K562 (cell line): ENCODE measurements at regions not wholly inside any gene's neighbourhood (a gene's known extent, or its start where the extent isn't known, plus 50 kb on each side); places are given as distances from the start of the nearest gene placed in this dataset.

Experiments used
- ATAC-seq: fragments of 200-7000 bp; cut with Tn5 transposase; 3 replicates; pipeline ENCODE4 v1.9.1; 2020; ENCODE audit warnings: moderate library complexity
- BruUV-seq: library from RNA; stranded (reverse); fragments of 400-500 nt; replicated peaks from 2 replicates; lab custom pipeline; 2021; lab: Mats Ljungman, UMichigan
- CTCF ChIA-PET: fragments of 300-600 bp; formaldehyde crosslinking; extraction: SDS; loops from one replicate; lab custom pipeline; 2021; ENCODE audit warnings: low intra/inter-chr PET ratio; lab: Yijun Ruan, JAX
- POLR2A ChIA-PET: fragments of 300-600, 350-650 bp; sonication (Branson Sonifier 250); formaldehyde crosslinking; extraction: SDS; loops from one replicate; lab custom pipeline; 2021; ENCODE audit warnings: antibody characterized with exemption, inconsistent platforms; lab: Yijun Ruan, JAX
- DNase-seq, 4 experiments: peaks; one replicate each; pipeline versions ENCODE4 v3.0.0 to v3.0.0-alpha.2; 2011 to 2018; ENCODE audit warnings: low spot score in 3 of 4, mixed read lengths in 3 of 4; ENCODE audit errors: extremely low read depth in 1 of 4
- FAIRE-seq: peaks from 2 replicates; lab custom pipeline; 2011; peaks lifted over from hg19 to GRCh38; lab: Jason Lieb, UNC
- H2AFZ ChIP-seq: 2 replicates; pipeline ENCODE4 v1.6.0; 2011; ENCODE audit warnings: low read depth, low read length, control low read depth, inconsistent platforms
- H3K27ac ChIP-seq: fragments of 200-600 bp; 3 replicates; pipeline ENCODE4 v1.8.0; 2011; ENCODE audit warnings: low read depth, mild to moderate bottlenecking, control low read depth, inconsistent platforms, low read length, moderate library complexity, mixed read lengths; ENCODE audit errors: extremely low read depth
- H3K27me3 ChIP-seq, 2 experiments: fragments of 300-600 bp in 1 of 2; 2 replicates in 1 of 2; 3 replicates in 1 of 2; pipeline versions ENCODE4 v1.6.0 to v1.8.0; 2011; ENCODE audit warnings: inconsistent platforms in 2 of 2, low read length in 2 of 2, mild to moderate bottlenecking in 1 of 2, mixed read lengths in 1 of 2, moderate library complexity in 1 of 2; ENCODE audit not compliant: control insufficient read depth in 2 of 2, insufficient read depth in 2 of 2
- H3K36me3 ChIP-seq: fragments of 300-600 bp; 3 replicates; pipeline ENCODE4 v1.8.0; 2011; ENCODE audit warnings: mild to moderate bottlenecking, low read length, inconsistent platforms; ENCODE audit not compliant: control insufficient read depth, insufficient read depth
- H3K4me1 ChIP-seq, 2 experiments: fragments of 200-600 bp in 1 of 2; replicated peaks in 1 of 2; 2 replicates in 1 of 2; 3 replicates in 1 of 2; pipeline versions ENCODE4 v1.5.1 to v1.8.0; 2011; ENCODE audit warnings: inconsistent platforms in 2 of 2, low read length in 2 of 2, mild to moderate bottlenecking in 1 of 2, mixed read lengths in 1 of 2, moderate library complexity in 1 of 2; ENCODE audit not compliant: control insufficient read depth in 2 of 2, insufficient read depth in 2 of 2
- H3K4me2 ChIP-seq: 2 replicates; pipeline ENCODE4 v1.6.1; 2011; ENCODE audit warnings: low read length, control low read depth, inconsistent platforms, mixed read lengths; ENCODE audit not compliant: insufficient read depth
- H3K4me3 ChIP-seq: fragments of 200-600 bp; sonication (generic), shearing (Covaris generic); 2 replicates; pipeline ENCODE4 v1.5.1; 2016; ENCODE audit warnings: control low read depth, inconsistent platforms
- H3K79me2 ChIP-seq: fragments of 200-600 bp; 3 replicates; pipeline ENCODE4 v1.8.0; 2011; ENCODE audit warnings: low read length, inconsistent platforms; ENCODE audit not compliant: control insufficient read depth, insufficient read depth
- H3K9ac ChIP-seq, 2 experiments: 2 replicates each; pipeline versions ENCODE4 v1.6.0 to v1.6.1; 2011; ENCODE audit warnings: low read depth in 2 of 2, low read length in 2 of 2, control low read depth in 1 of 2, inconsistent platforms in 1 of 2, mild to moderate bottlenecking in 1 of 2, mixed read lengths in 1 of 2; ENCODE audit not compliant: insufficient read depth in 1 of 2
- H3K9me1 ChIP-seq: one replicate; pipeline ENCODE4 v1.6.0; 2011; ENCODE audit warnings: inconsistent platforms, mild to moderate bottlenecking, low read length, moderate library complexity; ENCODE audit not compliant: control insufficient read depth, insufficient read depth
- H3K9me3 ChIP-seq: replicated peaks from 2 replicates; pipeline ENCODE4 v1.5.1; 2011; ENCODE audit warnings: low read depth, low read length, inconsistent platforms; ENCODE audit not compliant: control insufficient read depth, insufficient read depth
- H4K20me1 ChIP-seq: replicated peaks from 2 replicates; pipeline ENCODE4 v1.6.1; 2011; ENCODE audit warnings: low read length, inconsistent platforms, mixed read lengths; ENCODE audit not compliant: control insufficient read depth, insufficient read depth
- OTX1 ChIP-seq: fragments of 450-650 bp; formaldehyde crosslinking; IDR thresholded peaks from 2 replicates; pipeline ENCODE4 v1.4.0; 2022; ENCODE audit warnings: mild to moderate bottlenecking
- RBM34 ChIP-seq: fragments of 200-400 bp; formaldehyde crosslinking; IDR thresholded peaks from 2 replicates; pipeline ENCODE4 v1.6.1; 2018; ENCODE audit warnings: low read length, borderline replicate concordance; ENCODE audit not compliant: insufficient read depth
- ZBTB43 ChIP-seq: sonication (generic); formaldehyde crosslinking; IDR thresholded peaks from 2 replicates; pipeline ENCODE4 v1.8.0; 2023; ENCODE audit warnings: mild to moderate bottlenecking, missing genetic modification reagents
- ZNF12 ChIP-seq: sonication (generic); formaldehyde crosslinking; IDR thresholded peaks from 2 replicates; pipeline ENCODE4 v1.4.0; 2020; ENCODE audit warnings: mild to moderate bottlenecking, missing genetic modification reagents
- ZNF41 ChIP-seq: fragments of 250-450 bp; sonication (Bioruptor Pico); conservative IDR thresholded peaks from 2 replicates; pipeline ENCODE4 v1.4.0; 2020; ENCODE audit warnings: mild to moderate bottlenecking
- ZNF77 ChIP-seq: fragments of 250-450 bp; sonication (Bioruptor Pico); IDR thresholded peaks from 2 replicates; pipeline ENCODE4 v1.5.0; 2020
- WGBS: fragments of 100-300 bp; shearing (Covaris generic); methylation state at CpG from one replicate; pipeline ENCODE4 v1.1.6; 2016; ENCODE audit warnings: low coverage, mixed read lengths; ENCODE audit not compliant: insufficient coverage; ENCODE audit errors: missing lambda C conversion rate; 5-methylcytosine and 5-hydroxymethylcytosine counted together
- in situ Hi-C: fragments of 300-500 bp; cut with MboI; formaldehyde crosslinking; loops from 4 replicates; pipeline ENCODE4 v1.15.0; 2018; ENCODE audit warnings: inconsistent platforms, mixed read lengths
- intact Hi-C: fragments of 100-400 bp; cut with micrococcal nuclease; formaldehyde crosslinking; loops from 2 replicates; pipeline ENCODE4 v1.14.2; 2022
- TF ChIP-seq, protein P1 (sequence below): fragments of 250-450 bp; sonication (Bioruptor Pico); IDR thresholded peaks from 2 replicates; pipeline ENCODE4 v1.4.0; 2020; ENCODE audit warnings: mild to moderate bottlenecking, moderate library complexity

DNA sequence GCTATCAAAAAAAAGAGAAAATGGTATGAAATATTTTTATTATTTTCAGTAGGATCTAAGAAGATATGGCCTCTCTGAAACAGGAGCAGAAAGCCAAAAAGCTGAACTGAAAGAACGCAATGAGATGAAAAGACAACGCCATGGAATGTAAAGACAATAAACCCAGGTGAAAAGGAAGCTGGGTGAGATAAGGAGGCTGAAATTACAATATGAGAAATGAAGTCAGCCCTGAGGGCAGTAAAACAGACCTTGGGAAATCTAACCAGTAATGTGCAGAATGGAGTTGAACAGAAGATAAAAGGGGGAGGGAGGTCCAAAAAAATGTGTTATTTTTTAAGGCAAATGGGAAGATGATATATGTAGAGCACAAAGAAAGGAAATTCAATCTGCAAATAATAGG lies 265.3 kb downstream of the ENC1 start (continued):
- TF ChIP-seq, protein P1, sequence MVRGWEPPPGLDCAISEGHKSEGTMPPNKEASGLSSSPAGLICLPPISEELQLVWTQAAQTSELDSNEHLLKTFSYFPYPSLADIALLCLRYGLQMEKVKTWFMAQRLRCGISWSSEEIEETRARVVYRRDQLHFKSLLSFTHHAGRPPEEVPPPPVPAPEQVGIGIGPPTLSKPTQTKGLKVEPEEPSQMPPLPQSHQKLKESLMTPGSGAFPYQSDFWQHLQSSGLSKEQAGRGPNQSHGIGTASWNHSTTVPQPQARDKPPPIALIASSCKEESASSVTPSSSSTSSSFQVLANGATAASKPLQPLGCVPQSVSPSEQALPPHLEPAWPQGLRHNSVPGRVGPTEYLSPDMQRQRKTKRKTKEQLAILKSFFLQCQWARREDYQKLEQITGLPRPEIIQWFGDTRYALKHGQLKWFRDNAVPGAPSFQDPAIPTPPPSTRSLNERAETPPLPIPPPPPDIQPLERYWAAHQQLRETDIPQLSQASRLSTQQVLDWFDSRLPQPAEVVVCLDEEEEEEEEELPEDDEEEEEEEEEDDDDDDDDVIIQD = no peak
- no peak for TF ChIP-seq ZNF41 (CRISPR knock-in tag)
- no peak for TF ChIP-seq ZNF77 (CRISPR knock-in tag)
- no peak for TF ChIP-seq OTX1
- no peak for TF ChIP-seq ZBTB43
- TF ChIP-seq ZNF12 (CRISPR knock-in tag) = no peak

GRCh38 chr5:74374656-74375055 lies 265.9 kb downstream of the ENC1 start:
- Histone ChIP-seq H3K27me3 (no peaks in the 10 kb centered on the region; a peak in 1 of 5 replicates), H3K4me1 (no peaks in the 10 kb centered on the region), H4K20me1 (no peaks in the 10 kb centered on the region), H3K36me3 (no peaks in the 10 kb centered on the region), H3K9me3 (no peaks in the 10 kb centered on the region), H3K9me1 (no peaks in the 10 kb centered on the region), H3K9ac (no peak overlapping the region), H3K4me3 (no peak overlapping the region), H3K4me2 (no peak overlapping the region), H2AFZ (no peak overlapping the region), H3K79me2 (no peaks in the 10 kb centered on the region), H3K27ac (no peak overlapping the region)
- BruUV-seq = no TSS peak
- intact Hi-C loops = no loop called here
- DNase-seq = no peak
- WGBS = 22% methylated on average over 4 of the region's 4 CpGs
- POLR2A ChIA-PET = interaction anchor here (0.6 kb wide), 1 partner anchor 106 kb away, joined by 3 read pairs; no protein-coding TSS in a partner anchor
- TF ChIP-seq RBM34 = no peak
- CTCF ChIA-PET = no interaction called here
- in situ Hi-C loops = no loop called here
- no peak for FAIRE-seq
- ATAC-seq = no peak
